Stimulated activated CD8-positive, alpha-beta memory T cell treated with anti-CD3 and anti-CD28 coated beads, Interleukin-7, amount 100 ng/mL, for 24 hours (primary cell): ENCODE measurements at regions not wholly inside any gene's neighbourhood (a gene's known extent, or its start where the extent isn't known, plus 50 kb on each side); places are given as distances from the start of the nearest gene placed in this dataset.

Experiments
- DNase-seq: peaks from one replicate; pipeline ENCODE4 v3.0.0-alpha.2; 2020; ENCODE audit warnings: low read depth

DNA sequence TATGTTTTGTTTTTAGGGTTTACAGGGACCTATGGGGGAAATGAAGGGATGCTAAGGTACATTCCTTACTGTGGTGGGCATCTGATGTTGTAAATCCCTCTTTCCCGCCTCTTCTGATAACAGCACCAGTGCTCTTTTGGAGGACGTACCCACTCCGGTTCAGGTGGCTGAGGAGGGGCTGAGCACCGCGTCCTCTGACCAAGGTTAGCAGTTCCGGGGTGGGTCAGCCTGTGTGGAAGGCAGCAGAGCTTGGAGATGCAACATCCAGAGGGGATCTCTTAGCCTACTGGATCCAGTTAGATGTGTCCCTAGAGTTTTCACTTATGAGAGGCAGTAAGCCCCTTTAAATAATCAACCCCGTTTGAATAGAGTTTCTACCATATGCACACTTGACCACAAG lies 135.3 kb upstream of the KCNG1 start:
- DNase-seq = no peak

DNA sequence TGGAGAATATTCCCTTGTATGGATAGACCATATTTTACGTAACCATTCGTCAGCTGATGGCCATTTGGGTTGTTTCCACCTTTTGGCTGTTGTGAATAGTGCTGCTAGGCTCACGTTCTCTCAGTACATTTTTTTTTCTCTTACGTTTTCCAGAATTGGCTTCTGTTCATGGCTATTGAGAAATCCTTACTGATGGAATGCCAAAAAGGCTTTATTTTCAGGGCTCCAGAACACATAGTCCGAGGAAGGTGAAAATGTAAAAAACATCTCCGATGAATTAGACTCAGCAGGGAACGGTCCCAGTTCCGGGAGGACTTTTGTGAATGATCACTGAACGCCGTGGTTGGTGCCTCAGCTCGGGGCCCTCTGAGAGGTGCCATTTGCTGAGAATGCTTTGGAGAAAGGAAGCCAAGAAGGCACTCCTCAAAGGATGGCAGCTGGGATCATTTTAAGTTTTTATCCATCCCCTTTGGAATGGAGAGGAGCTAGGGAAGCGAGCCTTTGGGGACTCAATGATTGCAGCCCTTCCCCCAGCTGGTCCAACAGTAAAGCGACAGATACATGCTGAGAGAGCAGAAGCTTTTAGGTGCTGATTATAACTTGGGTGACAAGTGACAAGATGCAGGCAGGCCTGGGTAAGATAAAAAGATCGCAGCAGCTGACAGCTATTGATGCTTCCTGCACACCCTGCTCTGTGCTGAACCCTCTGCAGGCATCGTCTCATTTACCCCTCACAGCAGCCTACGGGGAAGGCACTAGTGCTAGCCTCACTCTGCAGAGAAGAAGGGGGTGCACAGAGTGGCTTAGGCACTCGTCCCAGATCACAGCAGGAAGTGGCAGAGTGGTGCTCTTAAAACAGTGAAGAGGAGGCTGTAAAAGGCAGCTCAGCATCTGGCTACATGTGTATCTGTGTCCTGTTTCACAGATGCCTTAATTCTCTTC lies 133.4 kb upstream of the KCNG1 start:
- DNase-seq = no peak

- no peak for DNase-seq
Observed at GRCh38 chr20:51154708-51155690, 132.1 kb upstream of the KCNG1 start.

DNA sequence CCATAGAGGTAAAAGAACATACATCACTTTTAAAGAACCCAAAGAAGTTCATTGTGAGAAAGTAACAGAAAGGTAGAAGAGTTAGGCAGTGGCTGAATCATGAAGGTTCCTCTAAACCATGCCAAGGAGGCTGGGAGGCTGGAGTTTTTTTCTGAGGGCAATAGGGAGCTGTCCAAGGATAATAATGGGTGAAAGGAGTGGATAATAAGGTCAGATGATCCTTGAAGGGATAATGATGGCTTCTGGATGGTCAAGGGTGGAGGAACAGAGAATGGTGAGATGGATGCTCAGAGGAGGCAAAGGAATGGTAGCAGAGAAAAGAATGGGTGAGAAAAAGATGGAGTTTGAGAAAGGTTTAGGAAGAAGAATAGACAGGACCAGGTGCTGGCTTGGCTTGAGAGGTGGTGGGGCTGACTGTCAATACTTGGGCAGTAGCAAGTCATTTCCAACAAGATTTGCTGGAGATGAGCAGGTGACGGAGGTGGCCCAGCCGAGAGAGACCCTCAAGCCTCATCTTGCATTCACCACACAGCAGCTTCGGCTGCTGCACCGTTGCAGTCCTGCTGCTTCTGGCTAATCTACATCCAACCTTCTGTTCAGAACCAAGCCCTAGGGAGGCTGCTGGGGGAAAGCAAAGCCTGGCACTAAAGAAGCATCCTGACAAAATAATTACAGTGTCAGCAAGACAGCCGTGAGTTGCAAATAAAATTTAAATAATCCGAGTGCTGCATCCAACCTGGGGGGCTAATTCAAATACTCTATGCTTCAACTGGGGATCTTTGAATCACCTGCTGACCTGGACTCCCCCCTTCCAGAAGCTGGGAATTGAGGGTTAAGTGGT lies 131.2 kb upstream of the KCNG1 start:
- no peak for DNase-seq

GRCh38 chr20:51148941-51149340 lies 126.0 kb upstream of the KCNG1 start:
- no peak for DNase-seq

- no peak for DNase-seq
Observed at GRCh38 chr20:51144476-51144875, 121.6 kb upstream of the KCNG1 start.

DNA sequence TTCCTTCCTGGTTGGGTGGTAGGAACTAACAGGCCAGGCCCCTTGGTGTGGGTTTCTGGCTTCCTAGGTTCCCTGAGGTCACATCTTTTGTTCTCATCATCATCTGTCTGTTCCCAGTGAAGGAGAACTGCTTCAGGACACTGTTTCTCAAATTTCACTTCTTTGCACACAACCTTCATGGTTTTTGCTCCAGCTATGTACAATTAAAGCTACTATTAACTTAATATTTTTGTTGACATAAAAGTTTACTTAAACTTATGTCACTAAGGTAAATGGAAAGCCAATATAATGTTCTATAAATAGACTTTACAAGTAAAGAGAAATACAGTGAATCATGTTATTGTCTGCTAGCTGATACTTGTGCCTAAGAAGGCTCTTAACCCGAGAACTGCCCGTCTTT lies 120.7 kb upstream of the KCNG1 start:
- DNase-seq = no peak

DNA sequence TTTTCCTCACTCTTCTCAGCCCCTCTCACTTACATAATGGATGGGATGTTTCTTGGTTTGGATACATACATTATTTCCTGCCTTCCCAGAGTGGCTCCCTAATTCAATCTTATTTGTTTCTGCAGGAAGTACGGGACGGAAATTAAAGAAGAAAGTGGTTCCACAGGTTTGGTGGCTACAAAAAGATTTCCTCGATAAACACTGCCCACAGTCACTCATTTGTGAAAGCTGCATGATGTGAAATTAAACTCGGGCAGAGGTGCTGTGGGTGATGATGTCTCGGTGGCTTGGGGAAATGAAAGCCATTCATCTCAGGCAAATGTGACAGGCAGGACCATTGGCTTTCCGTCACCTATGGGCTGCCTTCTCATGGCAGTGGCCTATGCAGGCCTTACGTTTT lies 119.5 kb upstream of the KCNG1 start:
- no peak for DNase-seq

- DNase-seq = no peak
Observed at GRCh38 chr20:51140671-51141070, 117.8 kb upstream of the KCNG1 start.

DNA sequence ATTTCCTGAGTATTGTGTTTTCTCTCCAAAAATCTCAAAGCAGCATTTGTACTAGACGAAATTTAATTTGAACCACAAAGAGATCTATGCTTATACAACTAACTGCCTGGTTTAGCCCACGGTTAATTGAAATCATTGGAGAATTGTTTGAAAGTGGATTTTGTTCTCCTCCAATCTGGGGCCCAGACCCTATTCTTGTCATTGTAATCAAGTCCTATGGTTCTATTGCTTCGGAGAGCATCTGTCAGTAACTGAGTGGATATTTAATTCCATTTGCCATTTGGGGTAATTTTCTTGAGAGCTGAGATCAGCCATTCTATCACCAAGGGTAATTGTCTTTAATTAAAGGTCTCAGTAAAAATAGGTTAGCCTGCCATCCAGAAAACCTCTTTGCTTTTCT lies 117.0 kb upstream of the KCNG1 start:
- DNase-seq = no peak

DNA sequence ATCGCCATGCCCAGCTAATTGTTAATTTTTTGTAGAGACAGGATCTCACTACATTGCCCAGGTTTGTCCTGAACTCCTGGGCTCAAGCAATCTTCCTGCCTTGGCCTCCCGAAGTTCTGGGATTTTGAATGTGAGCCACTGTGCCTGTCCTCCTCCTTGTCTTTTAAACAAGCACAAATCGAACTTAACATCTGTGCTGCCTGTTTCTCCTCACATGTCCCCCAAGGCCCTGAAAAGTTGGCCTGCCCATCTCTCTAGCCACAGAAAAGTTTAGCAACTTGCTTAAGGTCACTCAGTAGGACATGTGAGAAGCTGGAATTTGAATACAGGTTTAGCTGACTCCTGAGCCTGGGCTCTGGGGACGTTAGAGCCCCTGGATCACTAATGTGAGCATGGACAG lies 115.7 kb upstream of the KCNG1 start:
- no peak for DNase-seq

DNA sequence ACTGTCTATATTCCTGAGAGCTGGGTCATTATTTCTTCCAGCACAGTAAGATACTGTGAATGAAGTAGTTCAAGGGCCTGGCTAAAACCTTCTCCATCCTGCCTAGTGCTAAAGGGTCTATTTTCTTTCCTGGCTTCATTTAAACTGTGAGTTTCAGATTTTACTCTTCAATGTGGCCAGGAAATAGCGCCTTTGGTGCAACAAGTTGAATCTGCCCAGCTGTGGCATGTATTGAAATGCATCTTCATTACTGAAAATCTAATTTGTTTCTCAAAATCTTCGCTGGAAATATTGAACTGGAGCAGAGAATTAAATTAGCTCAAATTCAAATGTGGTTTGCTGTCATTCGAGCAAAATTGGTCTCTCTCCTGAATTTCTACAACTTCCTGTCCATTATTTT lies 114.6 kb upstream of the KCNG1 start:
- DNase-seq = no peak

GRCh38 chr20:51135926-51136715 lies 113.2 kb upstream of the KCNG1 start:
- DNase-seq = no peak

- no peak for DNase-seq
Observed at GRCh38 chr20:51134405-51134804, 111.5 kb upstream of the KCNG1 start.

DNA sequence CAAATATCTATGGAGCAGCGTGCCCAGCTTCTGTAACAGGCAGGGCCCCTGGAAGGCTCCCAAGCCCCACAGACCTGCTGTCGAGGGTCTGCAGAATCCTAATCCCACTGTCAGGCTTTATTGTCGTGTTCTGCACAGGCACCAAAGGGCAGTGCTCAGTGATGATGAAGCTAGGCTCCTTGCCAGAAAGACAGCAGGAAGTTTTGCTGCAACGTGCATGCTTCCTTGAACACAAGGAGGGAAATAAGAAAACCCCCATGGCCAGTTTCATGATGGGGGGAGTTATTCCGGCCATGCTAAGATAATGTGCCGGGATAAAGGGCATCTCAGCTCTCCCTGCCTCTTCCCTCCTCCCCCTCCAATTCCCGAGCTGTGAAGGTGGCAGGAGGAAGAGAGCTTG lies 109.4 kb upstream of the KCNG1 start:
- DNase-seq = no peak

GRCh38 chr20:51131811-51132210 lies 108.9 kb upstream of the KCNG1 start:
- DNase-seq = no peak

GRCh38 chr20:51129147-51129776 lies 106.4 kb upstream of the KCNG1 start:
- DNase-seq = no peak

- no peak for DNase-seq
Observed at GRCh38 chr20:51128198-51128597, 105.3 kb upstream of the KCNG1 start.

GRCh38 chr20:51127713-51128112 lies 104.8 kb upstream of the KCNG1 start:
- no peak for DNase-seq

DNA sequence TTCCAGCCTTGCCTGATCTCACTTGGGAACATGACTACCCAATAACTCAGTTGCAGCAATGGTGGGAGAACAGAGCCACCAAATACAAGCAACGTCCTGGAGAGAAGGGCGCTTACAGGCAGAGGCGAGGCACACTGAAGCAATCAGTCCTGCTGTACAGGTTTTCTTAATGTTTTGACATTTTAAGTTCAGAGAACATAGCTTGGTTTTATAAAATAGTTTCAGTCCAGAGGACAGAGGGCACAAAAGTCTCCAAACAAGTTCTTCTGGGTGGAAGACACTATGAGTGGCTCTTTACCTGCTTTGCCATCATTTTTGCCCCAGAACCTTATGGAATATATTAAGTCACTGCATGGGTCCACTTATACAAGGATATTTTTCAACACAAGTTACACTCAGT lies 103.4 kb upstream of the KCNG1 start:
- DNase-seq = no peak

GRCh38 chr20:51125780-51126179 lies 102.9 kb upstream of the KCNG1 start:
- no peak for DNase-seq
